GM23338 (cell line): ENCODE measurements at regions not wholly inside any gene's neighbourhood (a gene's known extent, or its start where the extent isn't known, plus 50 kb on each side); places are given as distances from the start of the nearest gene placed in this dataset.

Experiments
- ATAC-seq: fragments of 200-7000 bp; cut with Tn5 transposase; 3 replicates; pipeline ENCODE4 v1.9.1; 2020
- DNase-seq: peaks from one replicate; pipeline ENCODE4 v3.0.0-alpha.2; 2015; ENCODE audit warnings: low spot score
- H2AFZ ChIP-seq: fragments of 200-600 bp; sonication (generic); 2 replicates; pipeline ENCODE4 v1.8.0; 2016; ENCODE audit warnings: antibody characterized with exemption, mild to moderate bottlenecking, moderate library complexity
- H3F3A ChIP-seq: fragments of 200-600 bp; sonication (generic); replicated peaks from 2 replicates; pipeline ENCODE4 v1.8.0; 2017; ENCODE audit warnings: antibody characterized with exemption, mixed run types, low read depth
- H3K27ac ChIP-seq: fragments of 200-600 bp; sonication (generic); 2 replicates; pipeline ENCODE4 v1.6.1; 2016; ENCODE audit warnings: low read depth
- H3K27me3 ChIP-seq: fragments of 200-600 bp; sonication (generic); 2 replicates; pipeline ENCODE4 v1.8.0; 2016; ENCODE audit warnings: mild to moderate bottlenecking, mixed run types, moderate library complexity; ENCODE audit not compliant: insufficient read depth
- H3K36me3 ChIP-seq: fragments of 200-600 bp; sonication (generic); 2 replicates; pipeline ENCODE4 v1.8.0; 2016; ENCODE audit warnings: mild to moderate bottlenecking; ENCODE audit not compliant: insufficient read depth
- H3K4me1 ChIP-seq: fragments of 200-600 bp; sonication (generic); 2 replicates; pipeline ENCODE4 v1.8.0; 2016; ENCODE audit warnings: mild to moderate bottlenecking, moderate library complexity; ENCODE audit not compliant: insufficient read depth
- H3K4me2 ChIP-seq: fragments of 200-600 bp; sonication (generic); 2 replicates; pipeline ENCODE4 v1.7.1; 2017; ENCODE audit warnings: mixed run types
- H3K4me3 ChIP-seq: fragments of 200-600 bp; sonication (generic); 2 replicates; pipeline ENCODE4 v1.6.1; 2016; ENCODE audit warnings: mixed run types
- H3K79me2 ChIP-seq: fragments of 200-600 bp; sonication (generic); replicated peaks from 2 replicates; pipeline ENCODE4 v1.8.0; 2017; ENCODE audit warnings: mild to moderate bottlenecking; ENCODE audit not compliant: insufficient read depth
- H3K9me2 ChIP-seq: fragments of 200-600 bp; sonication (generic); 2 replicates; pipeline ENCODE4 v1.8.0; 2017; ENCODE audit not compliant: insufficient read depth
- H4K20me1 ChIP-seq: fragments of 200-600 bp; sonication (generic); replicated peaks from 2 replicates; pipeline ENCODE4 v1.8.0; 2017; ENCODE audit warnings: mild to moderate bottlenecking; ENCODE audit not compliant: insufficient read depth
- H3K27ac Mint-ChIP-seq: 2 replicates; pipeline ENCODE4 v1.8.0; 2020; ENCODE audit warnings: inconsistent platforms, mild to moderate bottlenecking, moderate library complexity, mixed read lengths
- H3K27me3 Mint-ChIP-seq: 3 replicates; pipeline ENCODE4 v1.8.0; 2022; ENCODE audit warnings: low read depth, mild to moderate bottlenecking, moderate library complexity, mixed read lengths, inconsistent platforms; ENCODE audit not compliant: insufficient read depth, poor library complexity
- H3K36me3 Mint-ChIP-seq: 3 replicates; pipeline ENCODE4 v1.8.0; 2021; ENCODE audit warnings: low read depth, mild to moderate bottlenecking, inconsistent platforms, moderate library complexity, mixed read lengths
- H3K4me1 Mint-ChIP-seq: 3 replicates; pipeline ENCODE4 v1.8.0; 2020; ENCODE audit warnings: mild to moderate bottlenecking, inconsistent platforms, mixed read lengths
- H3K4me3 Mint-ChIP-seq: 3 replicates; pipeline ENCODE4 v1.8.0; 2021; ENCODE audit warnings: moderate library complexity, mild to moderate bottlenecking, inconsistent platforms, mixed read lengths
- H3K9me3 Mint-ChIP-seq: 3 replicates; pipeline ENCODE4 v1.8.0; 2020; ENCODE audit warnings: moderate library complexity, mild to moderate bottlenecking, inconsistent platforms, mixed read lengths
- CREB1 ChIP-seq: fragments of 250-450 bp; sonication (Bioruptor Pico); IDR thresholded peaks from 2 replicates; pipeline ENCODE4 v1.5.0; 2020; ENCODE audit warnings: low read depth, mild to moderate bottlenecking, moderate library complexity
- EZH2 ChIP-seq: fragments of 200-600 bp; sonication (generic); IDR thresholded peaks from one replicate; pipeline ENCODE4 v1.8.0; 2017; ENCODE audit warnings: antibody characterized with exemption, mild to moderate bottlenecking, low read depth; ENCODE audit not compliant: unreplicated experiment
- EZH2phosphoT487 ChIP-seq: fragments of 200-600 bp; sonication (generic); IDR thresholded peaks from one replicate; pipeline ENCODE4 v1.8.1; 2018; ENCODE audit warnings: antibody characterized with exemption; ENCODE audit not compliant: unreplicated experiment
- JUNB ChIP-seq: IDR thresholded peaks from one replicate; pipeline ENCODE4 v1.6.1; 2016; ENCODE audit warnings: antibody characterized with exemption; ENCODE audit not compliant: unreplicated experiment
- NANOG ChIP-seq: IDR thresholded peaks from 2 replicates; pipeline ENCODE4 v1.6.1; 2016; ENCODE audit warnings: antibody characterized with exemption, borderline replicate concordance
- POLR2AphosphoS5 ChIP-seq: IDR thresholded peaks from 2 replicates; pipeline ENCODE4 v1.6.1; 2016; ENCODE audit warnings: antibody characterized with exemption, low read depth
- STAT1 ChIP-seq: IDR thresholded peaks from one replicate; pipeline ENCODE4 v1.6.1; 2016; ENCODE audit warnings: antibody characterized with exemption; ENCODE audit not compliant: unreplicated experiment
- ZNF114 ChIP-seq: fragments of 250-450 bp; sonication (Bioruptor Pico); IDR thresholded peaks from 2 replicates; pipeline ENCODE4 v1.5.0; 2020; ENCODE audit warnings: mild to moderate bottlenecking, moderate library complexity
- ZNF331 ChIP-seq: fragments of 250-450 bp; sonication (Bioruptor Pico); IDR thresholded peaks from 2 replicates; pipeline ENCODE4 v1.5.0; 2020; ENCODE audit warnings: low read depth, mild to moderate bottlenecking, moderate library complexity
- ZNF462 ChIP-seq: fragments of 250-450 bp; sonication (Bioruptor Pico); IDR thresholded peaks from 2 replicates; pipeline ENCODE4 v1.5.0; 2020; ENCODE audit warnings: mild to moderate bottlenecking, moderate library complexity
- TF ChIP-seq, protein P1 (sequence below), 2 experiments: fragments of 200-600 bp in 1 of 2; sonication (generic) in 1 of 2; conservative IDR thresholded peaks; 2 replicates each; pipeline versions ENCODE4 v1.5.1 to v1.6.1; 2016 to 2017; ENCODE audit warnings: antibody characterized with exemption in 2 of 2, low read depth in 2 of 2, mild to moderate bottlenecking in 2 of 2, moderate library complexity in 1 of 2
- TF ChIP-seq, protein P2 (sequence below): IDR thresholded peaks from one replicate; pipeline ENCODE4 v1.6.1; 2018; ENCODE audit warnings: antibody characterized with exemption; ENCODE audit not compliant: unreplicated experiment
- TF ChIP-seq, protein P3 (sequence below): IDR thresholded peaks from 2 replicates; pipeline ENCODE4 v1.6.1; 2016; ENCODE audit warnings: antibody characterized with exemption

DNA sequence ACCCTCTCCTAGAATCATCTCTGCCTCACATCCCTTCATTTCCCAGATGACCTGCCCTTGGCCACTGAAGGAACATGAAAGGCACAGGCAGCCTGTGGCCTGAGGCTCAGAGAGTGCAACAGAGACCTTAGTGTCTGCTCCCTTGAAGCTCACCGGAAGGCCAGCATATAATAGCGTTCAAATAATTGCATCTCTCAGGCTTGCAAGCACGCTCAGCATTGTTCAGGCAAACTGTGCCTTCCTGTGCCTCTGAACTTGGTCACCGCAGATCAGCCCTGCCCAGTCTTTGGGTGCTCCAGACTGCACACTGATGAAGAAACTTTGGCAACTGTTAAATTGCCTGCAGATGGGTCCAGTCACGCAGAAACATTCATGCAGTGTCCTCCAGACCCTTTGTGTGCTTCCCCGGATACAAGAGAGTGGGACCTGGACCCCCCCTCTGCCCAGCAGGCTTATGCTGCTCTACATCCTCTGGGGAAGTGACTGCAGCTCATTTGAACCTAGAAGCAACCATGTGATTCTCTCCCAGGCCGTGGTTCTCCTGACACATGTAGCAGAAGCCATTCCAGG is 216.0 kb upstream of the ANKRD55 start:
- no peak overlapping the region for H3K4me3 ChIP-seq
- Mint-ChIP-seq H3K4me1 (no peaks in the 10 kb centered on the region), H3K4me3 (no peak overlapping the region)

More for the DNA sequence above, 216.0 kb upstream of the ANKRD55 start:
- H3K27me3 ChIP-seq: no peaks in the 10 kb centered on the region
- H3K9me2 ChIP-seq: peaks cover 5% of the 10 kb centered on the region; the same call in 1 of the 2 replicates
- H3K36me3 ChIP-seq: no peaks in the 10 kb centered on the region
- H3K27me3 Mint-ChIP-seq: peaks cover 6% of the 10 kb centered on the region
- H3K4me1 ChIP-seq: no peaks in the 10 kb centered on the region
- no peak overlapping the region for H2AFZ ChIP-seq
- H3K9me3 Mint-ChIP-seq: no peaks in the 10 kb centered on the region
- DNase-seq (no peak), ATAC-seq (no peak)
- TF ChIP-seq, protein P1, sequence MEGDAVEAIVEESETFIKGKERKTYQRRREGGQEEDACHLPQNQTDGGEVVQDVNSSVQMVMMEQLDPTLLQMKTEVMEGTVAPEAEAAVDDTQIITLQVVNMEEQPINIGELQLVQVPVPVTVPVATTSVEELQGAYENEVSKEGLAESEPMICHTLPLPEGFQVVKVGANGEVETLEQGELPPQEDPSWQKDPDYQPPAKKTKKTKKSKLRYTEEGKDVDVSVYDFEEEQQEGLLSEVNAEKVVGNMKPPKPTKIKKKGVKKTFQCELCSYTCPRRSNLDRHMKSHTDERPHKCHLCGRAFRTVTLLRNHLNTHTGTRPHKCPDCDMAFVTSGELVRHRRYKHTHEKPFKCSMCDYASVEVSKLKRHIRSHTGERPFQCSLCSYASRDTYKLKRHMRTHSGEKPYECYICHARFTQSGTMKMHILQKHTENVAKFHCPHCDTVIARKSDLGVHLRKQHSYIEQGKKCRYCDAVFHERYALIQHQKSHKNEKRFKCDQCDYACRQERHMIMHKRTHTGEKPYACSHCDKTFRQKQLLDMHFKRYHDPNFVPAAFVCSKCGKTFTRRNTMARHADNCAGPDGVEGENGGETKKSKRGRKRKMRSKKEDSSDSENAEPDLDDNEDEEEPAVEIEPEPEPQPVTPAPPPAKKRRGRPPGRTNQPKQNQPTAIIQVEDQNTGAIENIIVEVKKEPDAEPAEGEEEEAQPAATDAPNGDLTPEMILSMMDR (conservative IDR thresholded peaks at IDR 0.05; ENCODE audit: low read depth in 2 of 2): no peak
- TF ChIP-seq ZNF462 (CRISPR knock-in tag) (no peak), ZNF331 (CRISPR knock-in tag) (no peak), EZH2phosphoT487 (no peak), JUNB (no peak), POLR2AphosphoS5 (no peak), NANOG (no peak), STAT1 (no peak), CREB1 (CRISPR knock-in tag) (no peak), ZNF114 (CRISPR knock-in tag) (no peak), EZH2 (no peak)
- TF ChIP-seq, protein P2, sequence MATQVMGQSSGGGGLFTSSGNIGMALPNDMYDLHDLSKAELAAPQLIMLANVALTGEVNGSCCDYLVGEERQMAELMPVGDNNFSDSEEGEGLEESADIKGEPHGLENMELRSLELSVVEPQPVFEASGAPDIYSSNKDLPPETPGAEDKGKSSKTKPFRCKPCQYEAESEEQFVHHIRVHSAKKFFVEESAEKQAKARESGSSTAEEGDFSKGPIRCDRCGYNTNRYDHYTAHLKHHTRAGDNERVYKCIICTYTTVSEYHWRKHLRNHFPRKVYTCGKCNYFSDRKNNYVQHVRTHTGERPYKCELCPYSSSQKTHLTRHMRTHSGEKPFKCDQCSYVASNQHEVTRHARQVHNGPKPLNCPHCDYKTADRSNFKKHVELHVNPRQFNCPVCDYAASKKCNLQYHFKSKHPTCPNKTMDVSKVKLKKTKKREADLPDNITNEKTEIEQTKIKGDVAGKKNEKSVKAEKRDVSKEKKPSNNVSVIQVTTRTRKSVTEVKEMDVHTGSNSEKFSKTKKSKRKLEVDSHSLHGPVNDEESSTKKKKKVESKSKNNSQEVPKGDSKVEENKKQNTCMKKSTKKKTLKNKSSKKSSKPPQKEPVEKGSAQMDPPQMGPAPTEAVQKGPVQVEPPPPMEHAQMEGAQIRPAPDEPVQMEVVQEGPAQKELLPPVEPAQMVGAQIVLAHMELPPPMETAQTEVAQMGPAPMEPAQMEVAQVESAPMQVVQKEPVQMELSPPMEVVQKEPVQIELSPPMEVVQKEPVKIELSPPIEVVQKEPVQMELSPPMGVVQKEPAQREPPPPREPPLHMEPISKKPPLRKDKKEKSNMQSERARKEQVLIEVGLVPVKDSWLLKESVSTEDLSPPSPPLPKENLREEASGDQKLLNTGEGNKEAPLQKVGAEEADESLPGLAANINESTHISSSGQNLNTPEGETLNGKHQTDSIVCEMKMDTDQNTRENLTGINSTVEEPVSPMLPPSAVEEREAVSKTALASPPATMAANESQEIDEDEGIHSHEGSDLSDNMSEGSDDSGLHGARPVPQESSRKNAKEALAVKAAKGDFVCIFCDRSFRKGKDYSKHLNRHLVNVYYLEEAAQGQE: no peak
- TF ChIP-seq, protein P3, sequence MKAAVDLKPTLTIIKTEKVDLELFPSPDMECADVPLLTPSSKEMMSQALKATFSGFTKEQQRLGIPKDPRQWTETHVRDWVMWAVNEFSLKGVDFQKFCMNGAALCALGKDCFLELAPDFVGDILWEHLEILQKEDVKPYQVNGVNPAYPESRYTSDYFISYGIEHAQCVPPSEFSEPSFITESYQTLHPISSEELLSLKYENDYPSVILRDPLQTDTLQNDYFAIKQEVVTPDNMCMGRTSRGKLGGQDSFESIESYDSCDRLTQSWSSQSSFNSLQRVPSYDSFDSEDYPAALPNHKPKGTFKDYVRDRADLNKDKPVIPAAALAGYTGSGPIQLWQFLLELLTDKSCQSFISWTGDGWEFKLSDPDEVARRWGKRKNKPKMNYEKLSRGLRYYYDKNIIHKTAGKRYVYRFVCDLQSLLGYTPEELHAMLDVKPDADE: no peak
- H3K36me3 Mint-ChIP-seq: no peaks in the 10 kb centered on the region
- H3K79me2 ChIP-seq: no peaks in the 10 kb centered on the region
- H4K20me1 ChIP-seq: no peaks in the 10 kb centered on the region
- H3K27ac Mint-ChIP-seq: no peak overlapping the region
- H3K4me2 ChIP-seq: no peak overlapping the region
- no peaks in the 10 kb centered on the region for H3F3A ChIP-seq
- H3K27ac ChIP-seq: no peak overlapping the region
